ENCODE measurements at regions not wholly inside any gene's neighbourhood (a gene's known extent, or its start where the extent isn't known, plus 50 kb on each side); places are given as distances from the start of the nearest gene placed in this dataset.

DNA sequence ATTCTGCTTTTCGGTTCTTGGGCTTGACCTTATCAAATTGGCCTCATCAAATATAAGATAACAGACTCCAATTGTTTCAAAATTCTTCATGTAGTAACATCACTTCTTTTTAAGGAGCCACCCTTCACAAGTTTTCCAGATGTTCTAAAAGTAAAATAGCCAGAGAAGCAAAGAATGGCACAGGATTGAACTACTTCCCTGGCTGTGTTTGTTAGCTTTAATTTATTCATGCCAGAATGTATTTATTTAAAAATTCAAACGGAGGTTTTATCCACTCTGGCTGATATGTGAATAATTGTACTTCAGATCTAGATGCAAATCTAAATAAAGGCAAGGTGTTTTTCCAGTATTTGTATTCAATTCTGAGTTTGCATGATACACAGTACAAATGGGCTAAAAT lies 581.3 kb upstream of the TENM3 start:
- DNase-seq (ENCODE audit: low spot score) = no peak

DNA sequence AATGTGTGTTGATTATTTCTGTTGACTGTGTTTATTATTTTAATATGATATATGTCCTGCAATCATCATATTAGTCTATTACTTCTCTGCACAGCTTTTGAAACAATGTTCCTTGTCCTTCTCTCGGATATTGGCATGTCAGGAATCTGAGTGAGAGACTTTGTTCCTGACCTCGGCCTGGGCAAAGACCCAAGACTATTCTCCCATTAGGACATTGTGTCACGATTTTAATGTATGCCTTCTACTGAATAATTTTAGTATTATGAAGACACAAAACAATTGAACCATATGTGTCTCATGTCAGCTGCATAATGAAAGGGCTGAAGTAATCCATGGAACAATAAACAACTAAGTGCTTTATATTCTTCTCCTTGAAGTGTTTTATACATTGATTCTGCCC lies 580.8 kb upstream of the TENM3 start:
- no peak for DNase-seq (ENCODE audit: low spot score)

DNA sequence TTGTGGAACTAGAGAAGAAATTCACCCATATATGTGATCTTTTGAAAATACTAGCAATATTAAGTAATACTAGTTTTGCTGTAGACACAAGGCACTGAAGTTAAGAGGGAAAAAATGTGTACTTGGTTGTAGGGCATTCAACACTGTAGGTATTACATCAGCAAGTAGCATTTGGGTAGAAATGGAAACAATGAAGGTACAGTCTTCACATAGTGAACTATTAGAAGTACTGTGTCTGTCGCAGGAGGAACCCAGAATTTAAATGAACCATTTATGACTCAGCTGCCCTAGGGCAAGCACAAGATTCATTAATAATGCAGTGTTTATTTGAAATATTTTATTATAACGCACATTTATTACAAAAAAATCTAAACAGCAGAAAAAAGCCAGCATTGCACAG lies 572.7 kb upstream of the TENM3 start:
- no peak for DNase-seq (ENCODE audit: low spot score)

DNA sequence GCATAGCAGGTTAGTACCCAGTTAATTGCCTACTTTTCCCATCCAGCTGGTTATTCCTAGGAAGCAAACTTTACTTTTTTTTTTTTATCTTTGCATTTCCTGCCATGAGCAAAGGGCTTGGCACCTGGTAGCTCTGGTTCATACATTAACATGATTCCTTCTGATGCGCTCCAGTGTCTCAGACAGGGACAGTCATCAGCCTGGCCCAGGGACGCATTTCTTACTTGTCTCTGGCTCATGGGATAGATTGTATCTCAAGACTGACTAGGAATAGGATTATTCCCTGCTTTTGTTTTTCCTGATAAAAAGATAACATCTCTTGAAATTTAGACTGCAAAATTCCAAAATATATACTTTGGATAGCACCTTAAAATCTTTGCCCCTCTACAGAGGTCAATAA lies 571.5 kb upstream of the TENM3 start:
- no peak for DNase-seq (ENCODE audit: low spot score)

DNA sequence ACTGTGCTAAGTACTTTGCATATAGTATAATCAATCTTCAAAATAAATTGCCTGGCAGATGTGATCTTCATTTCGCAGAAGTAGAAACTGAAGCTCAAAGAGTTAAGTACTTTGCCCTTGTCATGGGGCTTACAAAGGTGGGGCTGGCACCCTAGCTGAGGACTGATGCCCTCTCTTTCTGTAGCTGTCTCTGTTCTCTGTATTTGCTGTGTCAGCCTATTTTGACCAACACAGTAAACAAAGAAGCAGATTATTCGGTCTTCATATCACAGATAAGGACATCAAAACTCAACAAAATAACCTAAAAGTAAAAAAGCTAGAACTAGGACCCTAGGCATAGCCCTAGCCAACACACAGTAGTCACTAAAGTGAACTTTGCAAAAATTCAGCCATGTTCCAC lies 570.5 kb upstream of the TENM3 start:
- DNase-seq (ENCODE audit: low spot score) = no peak

DNA sequence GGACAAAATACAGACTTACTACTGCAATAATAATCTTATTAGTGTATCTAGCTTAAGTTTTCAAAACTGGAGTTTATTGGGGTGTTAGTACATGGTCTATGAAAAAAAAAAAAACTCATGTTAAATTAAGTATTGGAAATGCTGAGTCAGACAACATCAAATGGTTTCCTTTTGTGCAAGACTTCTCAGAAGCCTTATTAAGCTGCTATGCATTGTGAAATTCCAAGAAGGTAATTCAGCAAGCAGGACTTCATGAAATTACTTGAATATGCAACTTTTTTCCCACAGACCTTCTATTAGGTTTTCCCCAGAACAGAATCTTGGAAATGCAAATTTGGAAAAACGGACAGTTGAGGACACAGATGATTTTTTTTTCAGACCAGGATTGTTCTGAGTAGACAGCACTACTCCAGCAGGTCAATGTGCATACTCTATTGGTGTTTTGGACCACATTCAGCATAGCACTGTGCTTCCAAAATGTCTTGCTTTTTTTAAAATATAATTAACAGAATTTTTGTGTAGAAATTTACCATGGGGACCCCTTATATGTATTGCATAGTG lies 568.8 kb upstream of the TENM3 start:
- peak; percentile 1 for DNase-seq (ENCODE audit: low spot score)

DNA sequence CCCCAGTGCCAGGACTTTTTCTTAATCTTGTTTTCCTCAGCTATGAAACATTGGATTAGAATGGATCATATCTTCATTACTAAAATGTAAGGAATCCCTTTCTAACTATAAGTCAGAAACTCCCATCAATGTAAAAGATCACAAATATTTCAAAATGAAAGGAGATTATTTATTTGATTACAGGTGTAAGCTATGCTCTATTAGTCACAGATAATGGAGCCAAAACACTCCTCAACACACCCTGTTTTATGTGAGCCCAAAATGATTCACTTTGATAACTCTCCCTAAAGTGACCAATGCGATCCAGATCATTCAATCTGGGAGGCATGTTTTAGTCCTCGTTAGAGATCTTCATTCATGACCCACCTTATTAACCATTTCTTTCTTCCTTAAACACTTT lies 566.7 kb upstream of the TENM3 start:
- DNase-seq (ENCODE audit: low spot score) = no peak

DNA sequence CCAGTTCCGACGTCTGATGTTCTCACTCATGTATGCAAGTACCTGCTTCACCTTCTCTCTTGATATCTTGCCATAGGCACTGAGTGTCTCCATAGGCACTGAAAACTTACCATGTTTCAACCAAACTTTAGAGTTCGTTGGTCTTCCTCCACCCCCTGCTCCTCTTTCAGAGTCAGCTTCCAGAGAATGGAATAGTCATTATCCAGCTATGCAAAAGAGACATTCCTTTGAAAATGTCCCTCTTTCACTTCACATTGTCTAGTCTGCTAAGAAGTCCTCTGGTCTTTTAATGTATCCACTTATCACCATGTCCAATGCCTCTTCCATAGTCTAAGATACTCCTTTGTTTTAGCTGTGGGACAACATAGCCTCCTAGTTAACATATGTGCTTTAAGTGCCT lies 566.0 kb upstream of the TENM3 start:
- DNase-seq (ENCODE audit: low spot score) = no peak

DNA sequence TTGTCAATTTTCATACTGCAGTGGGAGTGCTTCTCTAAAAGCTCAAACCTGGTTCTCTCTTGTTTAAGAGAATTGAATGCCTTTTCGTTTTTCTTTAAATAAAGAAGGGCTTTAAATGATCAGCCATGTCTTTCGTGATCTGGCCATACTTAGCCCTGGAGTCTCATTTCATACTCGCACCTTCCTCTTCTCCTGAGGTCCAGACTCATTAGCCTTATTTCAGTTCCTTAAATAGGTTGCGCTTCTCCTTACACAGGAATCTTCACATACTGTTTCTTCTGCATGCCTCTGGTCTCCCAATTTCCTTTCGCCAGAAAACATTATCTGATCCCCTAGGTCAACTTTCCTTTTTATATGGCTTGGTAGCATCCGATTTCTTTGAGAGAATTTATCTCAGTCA lies 565.6 kb upstream of the TENM3 start:
- DNase-seq (ENCODE audit: low spot score) = no peak

DNA sequence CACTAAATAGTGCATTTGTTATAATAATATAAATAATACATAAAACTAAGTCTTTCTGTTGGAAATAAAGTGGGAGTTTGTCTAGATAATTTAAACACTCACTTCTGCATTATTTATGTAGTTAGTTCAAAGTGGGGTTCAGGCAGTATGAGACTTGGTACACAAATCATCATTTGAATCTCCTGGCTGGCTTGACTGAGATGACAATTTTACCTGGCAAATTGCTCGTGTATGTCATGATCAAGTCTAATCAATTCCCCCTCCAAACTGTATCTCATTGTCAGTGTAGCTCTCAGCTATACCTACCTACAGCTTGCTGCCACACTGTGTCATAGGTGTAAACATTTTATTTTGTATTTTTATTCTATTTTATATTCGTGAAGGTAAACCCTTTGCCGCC lies 563.4 kb upstream of the TENM3 start:
- DNase-seq (ENCODE audit: low spot score) = no peak

DNA sequence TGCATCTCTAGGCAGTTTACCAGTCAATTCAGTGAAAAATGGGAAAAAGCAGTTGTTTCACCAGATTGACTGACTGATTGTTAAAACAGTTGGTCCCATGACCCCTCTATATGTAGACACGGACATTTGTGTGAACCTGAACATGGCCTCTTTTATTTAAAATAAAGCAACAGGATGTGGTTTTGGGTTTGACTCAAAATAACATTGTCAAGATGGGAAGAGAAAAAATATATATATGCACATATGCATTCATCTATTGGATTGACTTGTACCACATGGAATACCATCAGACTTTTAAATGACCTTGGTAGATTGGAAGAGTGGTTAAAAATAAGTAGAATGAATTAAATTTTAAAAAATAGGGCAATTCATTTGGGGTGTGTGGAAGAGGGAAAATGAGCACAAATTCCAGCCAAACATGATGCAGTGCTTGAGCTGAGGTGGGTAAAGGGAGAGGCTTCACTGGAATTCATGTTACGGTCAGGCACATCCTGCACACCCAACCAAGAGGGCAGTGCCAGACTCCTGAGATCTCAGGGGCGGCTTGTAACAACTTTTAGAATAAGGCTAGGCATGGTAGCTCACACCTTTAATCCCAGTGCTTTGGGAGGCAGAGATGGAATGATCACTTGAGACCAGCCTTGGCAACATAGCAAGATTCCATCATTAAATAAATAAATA lies 560.7 kb upstream of the TENM3 start:
- DNase-seq (ENCODE audit: low spot score) = no peak

DNA sequence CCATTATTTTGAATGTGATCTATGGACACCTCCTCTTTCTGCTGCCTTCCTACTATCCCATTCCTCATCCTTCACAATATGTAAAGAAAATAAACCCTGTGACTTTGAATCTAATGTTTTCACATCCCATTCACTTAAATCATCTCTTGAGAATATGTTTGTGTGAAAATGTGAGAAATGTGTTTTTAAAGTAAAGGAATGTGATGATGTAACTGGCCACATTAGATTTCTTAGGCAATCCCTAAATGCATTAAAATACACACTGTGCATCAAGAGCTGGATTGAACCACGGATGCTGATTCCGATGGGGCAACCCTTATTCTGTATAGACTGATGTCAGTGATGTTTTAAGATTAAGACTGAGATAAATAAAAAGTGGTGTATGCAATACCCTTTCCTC lies 558.9 kb upstream of the TENM3 start:
- no peak for DNase-seq (ENCODE audit: low spot score)

DNA sequence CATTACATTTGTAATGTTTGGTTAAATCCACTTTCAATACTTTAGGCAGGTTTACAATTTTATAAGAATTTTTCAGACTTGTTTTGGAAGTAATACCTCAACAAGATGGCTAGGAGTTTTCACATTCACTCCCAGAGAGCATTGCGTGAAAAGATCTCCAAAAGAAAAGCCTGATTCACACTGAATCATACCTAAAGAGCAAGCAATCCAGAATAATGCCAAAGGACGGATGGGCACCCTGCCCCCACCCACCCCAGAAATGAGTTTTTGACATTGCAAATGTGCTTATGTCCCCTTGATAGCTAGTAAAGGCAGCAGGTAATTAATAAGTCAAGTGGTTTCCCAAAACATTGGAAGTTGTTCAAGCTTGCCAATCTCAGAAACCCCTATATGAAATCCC lies 557.7 kb upstream of the TENM3 start:
- no peak for DNase-seq (ENCODE audit: low spot score)

DNA sequence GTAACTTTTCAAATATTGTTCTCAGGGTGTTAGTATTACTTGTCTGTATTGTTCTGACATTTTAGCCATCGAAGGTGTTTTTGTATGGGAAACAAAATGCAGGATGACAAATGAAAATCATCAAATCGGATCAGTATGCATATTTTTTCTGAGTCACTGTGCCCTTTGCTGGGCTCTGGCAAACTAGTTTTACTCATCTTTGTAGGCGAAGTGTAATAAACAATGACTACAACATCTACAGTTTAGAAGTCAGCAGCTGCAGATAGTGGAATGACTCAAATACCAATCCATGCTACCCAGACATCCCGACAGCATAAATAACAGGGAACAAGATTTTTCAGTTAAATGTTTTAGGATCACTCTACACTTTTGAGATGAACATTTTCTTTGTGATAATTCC lies 557.3 kb upstream of the TENM3 start:
- no peak for DNase-seq (ENCODE audit: low spot score)

DNA sequence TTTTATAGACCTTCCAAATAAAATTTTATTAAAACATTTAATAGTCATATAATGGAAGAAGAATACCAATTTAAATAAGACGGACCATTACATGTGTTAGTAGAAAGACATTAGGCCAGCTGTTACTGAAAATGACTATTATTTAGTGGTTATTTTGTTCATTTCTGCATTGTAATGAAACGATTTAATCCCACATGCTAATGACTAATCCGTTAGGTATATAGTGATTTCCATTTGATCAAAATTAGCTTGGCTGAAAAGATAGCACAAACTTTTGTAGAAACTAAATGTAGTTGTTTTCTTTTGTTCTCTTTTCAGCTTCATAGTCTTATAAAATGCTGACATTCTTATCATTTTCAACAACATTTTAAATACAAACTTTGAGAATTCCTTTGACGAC lies 556.1 kb upstream of the TENM3 start:
- DNase-seq (ENCODE audit: low spot score) = no peak

DNA sequence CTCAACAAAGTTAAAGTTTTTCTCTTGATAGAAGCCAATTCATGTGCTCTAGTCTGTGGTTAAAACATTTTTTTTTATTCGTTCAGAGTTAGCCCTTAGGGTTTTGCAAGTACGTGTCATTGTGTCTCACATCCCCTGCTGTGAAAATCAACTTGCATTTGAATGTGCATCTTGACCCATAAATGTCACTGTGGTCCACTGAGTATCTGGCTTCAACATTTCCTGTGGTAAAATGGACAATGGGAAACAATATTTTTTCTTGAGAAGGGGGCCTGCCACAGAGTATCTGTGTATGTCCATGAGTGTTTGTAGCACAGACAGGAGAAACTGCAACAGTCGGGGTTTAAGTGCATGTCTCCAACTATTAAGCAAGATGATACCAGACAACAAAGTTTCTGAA lies 554.8 kb upstream of the TENM3 start:
- DNase-seq (ENCODE audit: low spot score) = no peak

DNA sequence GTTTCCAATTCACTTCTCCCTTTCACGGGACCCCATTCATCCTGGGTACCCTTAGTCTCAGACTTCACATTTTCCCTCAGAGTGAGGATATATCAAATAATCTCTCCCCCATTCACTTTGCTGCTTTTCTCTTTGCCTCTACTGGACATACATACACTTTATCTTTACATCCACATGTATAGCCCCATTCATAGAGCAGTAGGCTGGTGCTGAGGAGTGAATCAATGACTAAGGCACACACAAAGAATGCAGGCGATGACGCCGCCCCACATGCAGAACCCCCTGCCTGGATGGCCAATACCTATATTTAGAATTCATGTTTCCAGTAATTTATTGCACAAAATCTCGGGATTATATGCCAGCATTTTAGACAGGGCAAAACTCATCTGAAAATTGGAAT lies 554.3 kb upstream of the TENM3 start:
- no peak for DNase-seq (ENCODE audit: low spot score)

DNA sequence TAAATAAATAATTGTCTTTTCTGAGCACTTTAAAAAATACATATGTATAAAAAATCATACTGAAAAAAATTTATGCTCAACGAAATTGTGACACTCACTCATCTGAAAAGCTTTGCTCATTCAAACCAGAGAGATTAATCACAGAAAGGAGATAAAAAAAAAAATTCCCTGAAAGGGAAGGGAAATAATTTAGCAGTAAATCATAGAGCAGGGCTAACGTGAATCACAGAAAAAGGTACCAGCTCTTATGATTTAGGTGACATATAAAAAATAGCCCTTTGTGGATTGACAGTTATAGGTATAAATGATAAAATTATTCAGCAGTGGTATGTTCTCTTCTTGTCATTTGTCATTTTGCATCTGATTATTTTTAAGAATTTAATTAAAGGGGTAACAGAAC lies 552.7 kb upstream of the TENM3 start:
- no peak for DNase-seq (ENCODE audit: low spot score)

DNA sequence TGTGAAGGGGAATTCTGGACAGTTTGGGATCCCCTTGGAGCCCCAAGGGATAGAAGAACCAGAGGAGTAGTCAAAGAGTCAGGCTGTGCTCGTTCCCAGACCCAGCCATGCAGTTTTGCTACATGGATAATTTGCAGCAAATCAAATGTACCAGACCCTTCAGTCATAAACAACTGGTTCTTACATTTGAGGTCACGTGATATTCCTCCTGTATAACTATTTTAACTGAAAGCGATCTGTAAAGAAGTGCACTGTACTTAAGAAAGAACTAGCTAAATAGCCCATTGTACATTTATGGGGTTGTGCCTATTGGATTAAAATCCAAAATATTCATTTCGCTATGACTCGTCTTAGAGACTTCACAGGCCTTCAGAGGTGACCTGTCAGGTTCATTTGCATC lies 550.2 kb upstream of the TENM3 start:
- no peak for DNase-seq (ENCODE audit: low spot score)

DNA sequence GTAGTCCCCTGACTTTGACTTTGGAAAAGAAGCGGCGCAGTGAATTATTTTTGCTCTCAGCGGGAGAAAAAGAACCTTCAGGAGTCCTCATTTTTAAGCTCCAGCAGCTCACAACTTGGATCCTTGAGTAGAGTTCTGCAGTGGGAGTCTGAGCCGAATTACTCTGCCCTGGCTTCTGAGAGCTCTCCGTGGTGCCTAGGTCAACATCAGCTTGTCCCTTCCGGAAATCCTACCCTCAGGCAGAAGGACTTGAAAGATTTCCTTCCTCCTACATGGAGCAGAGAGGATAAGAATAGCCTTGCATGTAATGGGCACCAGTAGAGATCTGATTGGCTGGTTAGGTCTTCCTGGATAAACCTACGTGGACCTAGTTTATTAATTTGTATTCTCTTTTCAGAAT lies 549.7 kb upstream of the TENM3 start:
- DNase-seq (ENCODE audit: low spot score) = no peak

DNA sequence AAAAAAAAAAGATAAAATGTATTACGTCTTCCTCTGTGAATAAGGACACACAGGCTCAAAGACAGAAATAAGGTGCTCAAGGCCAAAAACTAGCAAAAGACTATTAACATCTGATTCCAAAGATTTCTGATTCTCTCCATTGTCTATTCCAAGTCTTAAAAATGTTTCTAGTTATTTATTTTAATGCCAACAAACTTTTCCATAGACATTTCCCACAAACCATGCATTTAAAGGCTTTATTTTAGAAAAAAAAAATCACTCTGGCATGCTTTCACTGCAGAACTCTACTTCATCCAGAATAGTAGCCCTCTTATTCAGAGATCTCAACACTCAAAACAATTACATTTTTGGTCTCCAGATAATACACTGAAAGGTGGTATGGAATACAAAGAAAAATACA lies 545.0 kb upstream of the TENM3 start:
- no peak for DNase-seq (ENCODE audit: low spot score)

DNA sequence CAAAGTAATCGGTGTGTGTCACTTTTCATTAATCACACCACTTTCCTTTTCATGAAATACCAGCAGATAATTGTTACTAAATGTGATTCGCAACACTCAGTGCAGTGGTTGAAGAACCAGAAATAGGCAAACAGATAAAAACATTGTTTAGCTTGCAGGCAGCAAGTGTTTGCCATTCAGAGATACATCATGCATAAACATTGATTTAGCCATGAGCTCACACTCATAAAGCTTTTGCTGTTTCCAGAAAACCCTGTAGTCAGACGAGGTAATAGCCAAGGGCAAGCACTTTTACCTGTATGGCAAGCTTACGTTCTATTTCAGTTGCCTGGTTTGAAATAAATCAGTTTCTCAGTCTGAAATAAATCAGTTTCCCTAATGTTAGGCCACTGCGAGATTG lies 542.0 kb upstream of the TENM3 start:
- no peak for DNase-seq (ENCODE audit: low spot score)

DNA sequence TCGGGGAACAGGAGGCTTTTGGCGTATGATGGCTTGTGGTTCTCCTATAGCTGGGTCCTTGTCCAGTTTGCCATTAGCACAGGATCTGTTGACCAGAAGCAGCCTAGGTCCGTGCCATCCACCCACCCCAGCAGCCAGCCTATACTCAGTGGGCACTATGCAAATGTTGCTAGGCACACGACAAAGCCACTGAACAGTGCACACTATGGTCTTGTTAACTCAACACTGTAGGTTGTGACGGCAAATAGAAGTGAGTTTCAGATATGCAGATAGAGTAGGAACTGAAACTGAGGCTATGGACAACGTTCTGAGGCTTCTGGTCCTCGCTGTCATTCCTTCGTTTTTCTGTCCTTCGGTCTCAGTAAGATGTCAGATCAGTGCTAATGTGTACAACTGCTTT lies 541.3 kb upstream of the TENM3 start:
- DNase-seq (ENCODE audit: low spot score) = no peak

DNA sequence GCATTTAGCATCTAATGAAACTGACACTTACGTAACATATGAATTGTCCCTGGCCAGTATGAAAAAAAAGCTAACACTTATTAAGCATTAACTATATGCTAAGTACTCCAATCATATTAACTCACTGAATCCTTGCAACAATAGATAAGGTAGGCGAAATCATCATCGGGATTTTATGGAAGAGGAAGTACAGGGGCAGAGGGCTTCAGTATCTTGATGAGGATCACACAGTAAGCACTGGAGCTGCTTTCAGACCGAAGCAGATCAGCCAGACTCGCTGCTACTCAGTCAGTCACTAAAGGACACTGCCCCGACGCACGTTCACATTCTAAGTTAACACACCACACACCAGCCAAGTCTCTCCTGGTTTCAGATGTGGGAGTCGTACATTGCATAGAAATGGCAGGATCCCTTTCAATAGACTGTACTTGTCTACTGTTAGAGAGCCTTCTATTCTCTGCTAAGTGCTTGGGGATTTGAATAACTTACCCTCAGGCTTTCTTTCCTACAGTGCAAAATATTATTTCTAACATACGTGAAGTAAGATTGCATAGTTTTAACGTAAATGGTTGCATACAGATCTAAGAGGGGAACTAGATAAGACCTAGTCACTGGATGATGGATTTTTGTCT lies 540.2 kb upstream of the TENM3 start:
- peak; percentile 17 for DNase-seq (ENCODE audit: low spot score)

Measured in umbilical cord (tissue), 1 donor.